HepG2 (cell line): ENCODE measurements at regions not wholly inside any gene's neighbourhood (a gene's known extent, or its start where the extent isn't known, plus 50 kb on each side); places are given as distances from the start of the nearest gene placed in this dataset.

Source experiments
- ATAC-seq: fragments of 200-7000 bp; cut with Tn5 transposase; 3 replicates; pipeline ENCODE4 v1.9.1; 2020; ENCODE audit warnings: mild to moderate bottlenecking, moderate library complexity
- BruUV-seq: library from RNA; stranded (reverse); fragments of 400-500 nt; replicated peaks from 2 replicates; lab custom pipeline; 2021; lab: Mats Ljungman, UMichigan
- CTCF ChIA-PET: fragments of 300-600 bp; formaldehyde crosslinking; extraction: SDS; loops from one replicate; lab custom pipeline; 2021; ENCODE audit warnings: low total read pairs, inconsistent platforms, low intra/inter-chr PET ratio; lab: Yijun Ruan, JAX
- POLR2A ChIA-PET: fragments of 350-600 bp; sonication (Branson Sonifier 250); formaldehyde crosslinking; loops from one replicate; lab custom pipeline; 2020; ENCODE audit warnings: antibody characterized with exemption, inconsistent platforms; lab: Yijun Ruan, JAX
- DNase-seq: peaks from one replicate; pipeline ENCODE4 v3.0.0-alpha.2; 2015; ENCODE audit warnings: low spot score
- FAIRE-seq: peaks from 3 replicates; lab custom pipeline; 2011; peaks lifted over from hg19 to GRCh38; lab: Jason Lieb, UNC
- H2AFZ ChIP-seq: one replicate; pipeline ENCODE4 v1.6.1; 2011; ENCODE audit warnings: low read length, inconsistent platforms
- H3K27ac ChIP-seq: fragments of 300-600 bp; 3 replicates; pipeline ENCODE4 v1.8.0; 2011; ENCODE audit warnings: mixed run types, mild to moderate bottlenecking, mixed read lengths, low read length, inconsistent platforms; ENCODE audit not compliant: insufficient read depth; ENCODE audit errors: extremely low read length
- H3K27me3 ChIP-seq, 2 experiments: fragments of 200-600 bp in 1 of 2; 2 replicates in 1 of 2; 3 replicates in 1 of 2; pipeline versions ENCODE4 v1.6.0 to v1.8.0; 2011; ENCODE audit warnings: low read length in 2 of 2, mild to moderate bottlenecking in 2 of 2, moderate library complexity in 2 of 2, inconsistent platforms in 1 of 2; ENCODE audit not compliant: insufficient read depth in 2 of 2, control insufficient read depth in 1 of 2
- H3K36me3 ChIP-seq, 2 experiments: fragments of 200-600 bp in 1 of 2; replicated peaks in 1 of 2; 2 replicates in 1 of 2; 3 replicates in 1 of 2; pipeline versions ENCODE4 v1.5.1 to v1.8.0; 2011; ENCODE audit warnings: low read length in 2 of 2, inconsistent platforms in 1 of 2; ENCODE audit not compliant: insufficient read depth in 2 of 2, control insufficient read depth in 1 of 2
- H3K4me1 ChIP-seq: 2 replicates; pipeline ENCODE4 v1.5.1; 2012; ENCODE audit warnings: low read length, inconsistent platforms; ENCODE audit not compliant: insufficient read depth
- H3K4me2 ChIP-seq: 2 replicates; pipeline ENCODE4 v1.6.0; 2011; ENCODE audit warnings: low read depth, low read length, inconsistent platforms
- H3K4me3 ChIP-seq, 3 experiments: fragments of 200-600 bp in 1 of 3; sonication (generic), shearing (Covaris generic) in 1 of 3; replicated peaks in 1 of 3; 2 replicates each; pipeline ENCODE4 v1.5.1; 2011 to 2016; ENCODE audit warnings: low read length in 3 of 3, inconsistent platforms in 2 of 3, low read depth in 2 of 3, mild to moderate bottlenecking in 2 of 3, control low read depth in 1 of 3, mixed read lengths in 1 of 3; ENCODE audit not compliant: insufficient read depth in 1 of 3
- H3K79me2 ChIP-seq: one replicate; pipeline ENCODE4 v1.6.1; 2011; ENCODE audit warnings: low read length, inconsistent platforms; ENCODE audit not compliant: insufficient read depth
- H3K9ac ChIP-seq: 2 replicates; pipeline ENCODE4 v1.6.0; 2011; ENCODE audit warnings: mild to moderate bottlenecking, low read depth, low read length, inconsistent platforms; ENCODE audit not compliant: insufficient read depth
- H3K9me3 ChIP-seq: 2 replicates; pipeline ENCODE4 v1.5.1; 2012; ENCODE audit warnings: mild to moderate bottlenecking, low read length
- H4K20me1 ChIP-seq: 2 replicates; pipeline ENCODE4 v1.6.0; 2011; ENCODE audit warnings: inconsistent platforms, mild to moderate bottlenecking, low read length, moderate library complexity; ENCODE audit not compliant: insufficient read depth
- IKZF4 ChIP-seq: sonication (generic); formaldehyde crosslinking; IDR thresholded peaks from 2 replicates; pipeline ENCODE4 v1.5.1; 2020; ENCODE audit warnings: borderline replicate concordance, mild to moderate bottlenecking, low read depth, missing genetic modification reagents; ENCODE audit errors: not compliant biosample characterization
- MEIS2 ChIP-seq: sonication (generic); formaldehyde crosslinking; IDR thresholded peaks from 2 replicates; pipeline ENCODE4 v1.9.0; 2021; ENCODE audit warnings: mild to moderate bottlenecking, missing genetic modification reagents
- NFE2L2 ChIP-seq: fragments of 150-350 bp; IDR thresholded peaks from 2 replicates; pipeline ENCODE4 v1.6.1; 2014; ENCODE audit warnings: low read length
- PLRG1 ChIP-seq: fragments of 450-650 bp; conservative IDR thresholded peaks from 2 replicates; pipeline ENCODE4 v1.6.1; 2016
- RBFOX2 ChIP-seq: fragments of 200-400 bp; formaldehyde crosslinking; IDR thresholded peaks from 2 replicates; pipeline ENCODE4 v1.6.1; 2017; ENCODE audit warnings: low read depth, mild to moderate bottlenecking, low read length
- RFX3 ChIP-seq: IDR thresholded peaks from 2 replicates; pipeline ENCODE4 v1.6.1; 2016; ENCODE audit warnings: missing biosample characterization, missing genetic modification reagents
- TBP ChIP-seq: sonication (generic); formaldehyde crosslinking; IDR thresholded peaks from 2 replicates; pipeline ENCODE4 v1.5.0; 2020; ENCODE audit warnings: missing genetic modification reagents
- ZBTB1 ChIP-seq: sonication (generic); formaldehyde crosslinking; IDR thresholded peaks from 2 replicates; pipeline ENCODE4 v1.4.0; 2020; ENCODE audit warnings: missing genetic modification reagents, borderline replicate concordance
- ZNF33A ChIP-seq: sonication (generic); formaldehyde crosslinking; IDR thresholded peaks from 2 replicates; pipeline ENCODE4 v1.5.1; 2020; ENCODE audit warnings: missing genetic modification reagents, mild to moderate bottlenecking, moderate library complexity, borderline replicate concordance
- ZNF501 ChIP-seq: sonication (generic); formaldehyde crosslinking; IDR thresholded peaks from 2 replicates; pipeline ENCODE4 v1.5.1; 2020; ENCODE audit warnings: mild to moderate bottlenecking, moderate library complexity, missing genetic modification reagents
- ZNF672 ChIP-seq: sonication (generic); formaldehyde crosslinking; IDR thresholded peaks from 2 replicates; pipeline ENCODE4 v1.8.1; 2022; ENCODE audit warnings: missing genetic modification reagents
- ZNF790 ChIP-seq: sonication (generic); formaldehyde crosslinking; IDR thresholded peaks from 2 replicates; pipeline ENCODE4 v1.8.0; 2022; ENCODE audit warnings: missing genetic modification reagents, mild to moderate bottlenecking, borderline replicate concordance
- WGBS: methylation state at CpG from one replicate; pipeline ENCODE4 v1.1.6; 2017; ENCODE audit warnings: low lambda C conversion rate; 5-methylcytosine and 5-hydroxymethylcytosine counted together
- in situ Hi-C: cut with HindIII; loops from 2 replicates; pipeline ENCODE4 v1.10.0; 2017; ENCODE audit warnings: low pct_unique_long_range_greater_than_20kb; ENCODE audit not compliant: extremely low pct_ligation_motif_present
- intact Hi-C: fragments of 100-400 bp; cut with micrococcal nuclease; formaldehyde crosslinking; loops from one replicate; pipeline ENCODE4 v1.10.0; 2022; ENCODE audit not compliant: unreplicated experiment
- TF ChIP-seq, protein P1 (sequence below): IDR thresholded peaks from 2 replicates; pipeline ENCODE4 v1.6.1; 2016; ENCODE audit warnings: control low read depth
- TF ChIP-seq, protein P2 (sequence below): IDR thresholded peaks from 2 replicates; pipeline ENCODE4 v1.6.1; 2016
- TF ChIP-seq, protein P3 (sequence below): sonication (generic); formaldehyde crosslinking; IDR thresholded peaks from 2 replicates; pipeline ENCODE4 v1.4.0; 2020; ENCODE audit warnings: missing genetic modification reagents, low read depth, mild to moderate bottlenecking, borderline replicate concordance
- TF ChIP-seq, protein P4 (sequence below): sonication (generic); formaldehyde crosslinking; IDR thresholded peaks from 2 replicates; pipeline ENCODE4 v1.4.0; 2020; ENCODE audit warnings: mild to moderate bottlenecking, low read depth, missing genetic modification reagents

DNA sequence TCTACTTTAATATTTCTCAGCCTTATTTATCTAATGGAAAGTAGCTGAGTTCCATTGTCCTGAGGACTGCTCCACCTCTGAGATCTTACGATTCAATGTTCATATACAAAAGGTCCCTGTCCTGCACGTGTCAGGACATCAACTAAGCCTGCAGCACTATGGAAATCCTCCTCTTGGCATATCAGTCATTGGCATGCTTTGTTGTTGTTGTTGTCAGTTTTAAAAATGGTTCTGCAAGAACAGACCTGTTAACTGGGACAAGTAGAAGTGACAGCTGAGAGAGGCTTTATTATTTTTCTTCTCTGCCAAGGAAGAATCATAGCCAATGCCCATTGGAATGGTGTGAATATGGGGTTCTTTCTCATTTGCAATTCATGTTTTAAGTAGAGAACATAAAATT lies 450.1 kb upstream of the PKDCC start:
- ChIA-PET POLR2A (no interaction called here), CTCF (no interaction called here)
- intact Hi-C loops = no loop called here
- no peak for FAIRE-seq
- Histone ChIP-seq H3K79me2 (no peaks in the 10 kb centered on the region), H3K36me3 (no peaks in the 10 kb centered on the region), H3K27ac (no peak overlapping the region), H3K9ac (no peak overlapping the region), H4K20me1 (no peaks in the 10 kb centered on the region), H3K4me1 (no peaks in the 10 kb centered on the region), H3K27me3 (no peaks in the 10 kb centered on the region), H3K4me3 (no peak overlapping the region), H3K4me2 (no peak overlapping the region), H2AFZ (no peak overlapping the region), H3K9me3 (no peaks in the 10 kb centered on the region)
- in situ Hi-C loops = no loop called here
- ATAC-seq = no peak
- BruUV-seq = no TSS peak
- 2% methylated on average over 2 of the region's 2 CpGs for WGBS
- DNase-seq = no peak
- TF ChIP-seq, protein P1, sequence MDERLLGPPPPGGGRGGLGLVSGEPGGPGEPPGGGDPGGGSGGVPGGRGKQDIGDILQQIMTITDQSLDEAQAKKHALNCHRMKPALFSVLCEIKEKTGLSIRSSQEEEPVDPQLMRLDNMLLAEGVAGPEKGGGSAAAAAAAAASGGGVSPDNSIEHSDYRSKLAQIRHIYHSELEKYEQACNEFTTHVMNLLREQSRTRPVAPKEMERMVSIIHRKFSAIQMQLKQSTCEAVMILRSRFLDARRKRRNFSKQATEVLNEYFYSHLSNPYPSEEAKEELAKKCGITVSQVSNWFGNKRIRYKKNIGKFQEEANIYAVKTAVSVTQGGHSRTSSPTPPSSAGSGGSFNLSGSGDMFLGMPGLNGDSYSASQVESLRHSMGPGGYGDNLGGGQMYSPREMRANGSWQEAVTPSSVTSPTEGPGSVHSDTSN (CRISPR knock-in tag) = no peak
- TF ChIP-seq, protein P2, sequence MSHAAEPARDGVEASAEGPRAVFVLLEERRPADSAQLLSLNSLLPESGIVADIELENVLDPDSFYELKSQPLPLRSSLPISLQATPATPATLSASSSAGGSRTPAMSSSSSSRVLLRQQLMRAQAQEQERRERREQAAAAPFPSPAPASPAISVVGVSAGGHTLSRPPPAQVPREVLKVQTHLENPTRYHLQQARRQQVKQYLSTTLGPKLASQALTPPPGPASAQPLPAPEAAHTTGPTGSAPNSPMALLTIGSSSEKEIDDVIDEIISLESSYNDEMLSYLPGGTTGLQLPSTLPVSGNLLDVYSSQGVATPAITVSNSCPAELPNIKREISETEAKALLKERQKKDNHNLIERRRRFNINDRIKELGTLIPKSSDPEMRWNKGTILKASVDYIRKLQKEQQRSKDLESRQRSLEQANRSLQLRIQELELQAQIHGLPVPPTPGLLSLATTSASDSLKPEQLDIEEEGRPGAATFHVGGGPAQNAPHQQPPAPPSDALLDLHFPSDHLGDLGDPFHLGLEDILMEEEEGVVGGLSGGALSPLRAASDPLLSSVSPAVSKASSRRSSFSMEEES = no peak
- TF ChIP-seq IKZF4 (CRISPR knock-in tag) (no peak), RFX3 (CRISPR knock-in tag) (no peak), RBFOX2 (no peak), ZNF501 (CRISPR knock-in tag) (no peak), TBP (no peak), PLRG1 (no peak), ZNF672 (CRISPR knock-in tag) (no peak), MEIS2 (CRISPR knock-in tag) (no peak), ZNF790 (CRISPR knock-in tag) (no peak), ZBTB1 (CRISPR knock-in tag) (no peak), ZNF33A (CRISPR knock-in tag) (no peak), NFE2L2 (no peak)
- TF ChIP-seq, protein P3, sequence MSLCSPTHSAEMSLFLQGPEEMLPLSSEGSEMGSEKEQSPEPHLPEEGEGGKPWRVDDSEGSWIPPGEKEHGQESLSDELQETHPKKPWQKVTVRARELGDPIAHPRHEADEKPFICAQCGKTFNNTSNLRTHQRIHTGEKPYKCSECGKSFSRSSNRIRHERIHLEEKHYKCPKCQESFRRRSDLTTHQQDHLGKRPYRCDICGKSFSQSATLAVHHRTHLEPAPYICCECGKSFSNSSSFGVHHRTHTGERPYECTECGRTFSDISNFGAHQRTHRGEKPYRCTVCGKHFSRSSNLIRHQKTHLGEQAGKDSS (CRISPR knock-in tag) = no peak
- TF ChIP-seq, protein P4, sequence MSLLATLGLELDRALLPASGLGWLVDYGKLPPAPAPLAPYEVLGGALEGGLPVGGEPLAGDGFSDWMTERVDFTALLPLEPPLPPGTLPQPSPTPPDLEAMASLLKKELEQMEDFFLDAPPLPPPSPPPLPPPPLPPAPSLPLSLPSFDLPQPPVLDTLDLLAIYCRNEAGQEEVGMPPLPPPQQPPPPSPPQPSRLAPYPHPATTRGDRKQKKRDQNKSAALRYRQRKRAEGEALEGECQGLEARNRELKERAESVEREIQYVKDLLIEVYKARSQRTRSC (CRISPR knock-in tag) = no peak
